ENCODE measurements at regions not wholly inside any gene's neighbourhood (a gene's known extent, or its start where the extent isn't known, plus 50 kb on each side); places are given as distances from the start of the nearest gene placed in this dataset.

GRCh38 chr11:121904148-121904547 lies 211.9 kb downstream of the BLID start:
- Histone ChIP-seq H3K23me2 (ENCODE audit: insufficient read length, low read depth, low read length, poor library complexity, severe bottlenecking) (no peaks in the 10 kb centered on the region), H2AK5ac (ENCODE audit: insufficient read length, low read length) (no peak overlapping the region), H3K4me2 (ENCODE audit: insufficient read depth, insufficient read length, low read length) (no peak overlapping the region), H3K23ac (ENCODE audit: insufficient read length, low read depth, low read length) (no peak overlapping the region), H3K18ac (ENCODE audit: insufficient read length, low read depth, low read length) (no peak overlapping the region), H3K79me1 (ENCODE audit: insufficient read depth, low read depth, low read length, poor library complexity, severe bottlenecking) (no peaks in the 10 kb centered on the region), H2BK5ac (ENCODE audit: insufficient read length, low read length) (no peak overlapping the region), H3K4ac (ENCODE audit: low read depth, low read length) (no peak overlapping the region), H2BK15ac (ENCODE audit: low read depth, low read length) (no peak overlapping the region), H3K4me1 (ENCODE audit: insufficient read depth, low read length) (no peaks in the 10 kb centered on the region), H3K14ac (ENCODE audit: insufficient read depth, low read length) (no peak overlapping the region), H4K20me1 (ENCODE audit: control insufficient read depth, insufficient read depth, insufficient read length) (no peaks in the 10 kb centered on the region), H4K91ac (ENCODE audit: insufficient read length, low read depth, low read length) (no peak overlapping the region), H3K27me3 (ENCODE audit: insufficient read depth, low read length) (no peaks in the 10 kb centered on the region), H3K27ac (ENCODE audit: insufficient read length, low read depth, low read length) (no peak overlapping the region), H3T11ph (ENCODE audit: low read length) (no peak overlapping the region), H4K8ac (replicated peaks; ENCODE audit: insufficient read length, low read depth, low read length) (no peak overlapping the region), H3K56ac (ENCODE audit: insufficient read length, low read depth, low read length) (no peak overlapping the region), H2BK120ac (ENCODE audit: low read depth, low read length, poor library complexity, severe bottlenecking) (no peak overlapping the region), H3K9me3 (ENCODE audit: control insufficient read depth, low read depth, low read length) (no peaks in the 10 kb centered on the region), H2BK20ac (ENCODE audit: low read depth, low read length, poor library complexity, severe bottlenecking) (no peak overlapping the region), H4K5ac (ENCODE audit: insufficient read length, low read depth, low read length) (no peak overlapping the region), H2AFZ (ENCODE audit: low read length) (no peak overlapping the region), H2BK12ac (ENCODE audit: insufficient read length, low read depth, low read length) (no peak overlapping the region), H3K79me2 (ENCODE audit: insufficient read depth, low read length) (no peaks in the 10 kb centered on the region), H3K9ac (ENCODE audit: extremely low read depth, insufficient read length, low read length) (no peak overlapping the region)
- no CpG with 5 or more reads among the region's 6 CpGs for WGBS (ENCODE audit: extremely low coverage, insufficient read length, low lambda C conversion rate)
- Mint-ChIP-seq H3K4me3 (no peak overlapping the region), H3K9me3 (peaks cover 4 to 10% of the 10 kb centered on the region in 2 experiments; a peak in 4 of 5 replicates), H3K4me1 (peaks cover 3% of the 10 kb centered on the region in 2 experiments; a peak in 3 of 4 replicates), H3K27ac (no peak overlapping the region), H3K27me3 (ENCODE audit: low read depth) (no peaks in the 10 kb centered on the region; the same call in 1 of the 2 replicates), H3K36me3 (ENCODE audit: insufficient read depth in 1 of 3, low read depth in 3 of 3) (peaks cover 0 to 3% (median 2%) of the 10 kb centered on the region in 3 experiments; a peak in 2 of 7 replicates)
- TF ChIP-seq, protein P1, sequence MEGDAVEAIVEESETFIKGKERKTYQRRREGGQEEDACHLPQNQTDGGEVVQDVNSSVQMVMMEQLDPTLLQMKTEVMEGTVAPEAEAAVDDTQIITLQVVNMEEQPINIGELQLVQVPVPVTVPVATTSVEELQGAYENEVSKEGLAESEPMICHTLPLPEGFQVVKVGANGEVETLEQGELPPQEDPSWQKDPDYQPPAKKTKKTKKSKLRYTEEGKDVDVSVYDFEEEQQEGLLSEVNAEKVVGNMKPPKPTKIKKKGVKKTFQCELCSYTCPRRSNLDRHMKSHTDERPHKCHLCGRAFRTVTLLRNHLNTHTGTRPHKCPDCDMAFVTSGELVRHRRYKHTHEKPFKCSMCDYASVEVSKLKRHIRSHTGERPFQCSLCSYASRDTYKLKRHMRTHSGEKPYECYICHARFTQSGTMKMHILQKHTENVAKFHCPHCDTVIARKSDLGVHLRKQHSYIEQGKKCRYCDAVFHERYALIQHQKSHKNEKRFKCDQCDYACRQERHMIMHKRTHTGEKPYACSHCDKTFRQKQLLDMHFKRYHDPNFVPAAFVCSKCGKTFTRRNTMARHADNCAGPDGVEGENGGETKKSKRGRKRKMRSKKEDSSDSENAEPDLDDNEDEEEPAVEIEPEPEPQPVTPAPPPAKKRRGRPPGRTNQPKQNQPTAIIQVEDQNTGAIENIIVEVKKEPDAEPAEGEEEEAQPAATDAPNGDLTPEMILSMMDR (conservative IDR thresholded peaks at IDR 0.05) = no peak
- no peak for DNase-seq
